ENCODE measurements at regions not wholly inside any gene's neighbourhood (a gene's known extent, or its start where the extent isn't known, plus 50 kb on each side); places are given as distances from the start of the nearest gene placed in this dataset.
A peak's percentile ranks its signal among the peaks of the same experiment; 100 is the strongest.
"Not testable (repeated sequence)": the region's sequence is repeated elsewhere in the genome, so short reads cannot be mapped to it uniquely, and the experiment has no call there.

DNA sequence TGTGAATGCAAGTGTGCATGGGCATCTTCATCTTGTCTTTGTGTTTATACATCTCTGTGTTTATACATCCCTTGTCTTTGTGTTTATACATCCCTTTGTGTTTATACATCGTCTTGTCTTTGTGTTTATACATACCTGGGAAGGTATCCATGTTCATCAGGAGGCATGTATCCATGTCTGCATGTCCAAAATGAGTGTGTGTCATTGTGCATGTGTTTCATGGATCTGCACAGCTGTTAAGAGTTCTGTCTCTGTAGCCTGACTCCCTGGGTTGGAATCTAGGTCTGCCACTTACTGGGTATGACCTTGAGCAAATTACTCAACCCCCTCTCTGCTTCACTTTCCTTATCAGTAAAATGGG, 50.1 kb upstream of the SIRPA start:
- peaks cover 3% of the 10 kb centered on the region for H3K9me3 Mint-ChIP-seq
- H3K27me3 Mint-ChIP-seq: peaks cover 17 to 29% of the 10 kb centered on the region in 2 donors
- no peak overlapping the region for H3K27ac Mint-ChIP-seq
- H3K4me1 Mint-ChIP-seq (ENCODE audit: low read depth in 2 of 2): no peaks in the 10 kb centered on the region
- no peaks in the 10 kb centered on the region for H3K36me3 Mint-ChIP-seq
- ATAC-seq: no peak
- DNase-seq (ENCODE audit: low spot score): no peak
- H3K4me3 Mint-ChIP-seq: no peak overlapping the region

DNA sequence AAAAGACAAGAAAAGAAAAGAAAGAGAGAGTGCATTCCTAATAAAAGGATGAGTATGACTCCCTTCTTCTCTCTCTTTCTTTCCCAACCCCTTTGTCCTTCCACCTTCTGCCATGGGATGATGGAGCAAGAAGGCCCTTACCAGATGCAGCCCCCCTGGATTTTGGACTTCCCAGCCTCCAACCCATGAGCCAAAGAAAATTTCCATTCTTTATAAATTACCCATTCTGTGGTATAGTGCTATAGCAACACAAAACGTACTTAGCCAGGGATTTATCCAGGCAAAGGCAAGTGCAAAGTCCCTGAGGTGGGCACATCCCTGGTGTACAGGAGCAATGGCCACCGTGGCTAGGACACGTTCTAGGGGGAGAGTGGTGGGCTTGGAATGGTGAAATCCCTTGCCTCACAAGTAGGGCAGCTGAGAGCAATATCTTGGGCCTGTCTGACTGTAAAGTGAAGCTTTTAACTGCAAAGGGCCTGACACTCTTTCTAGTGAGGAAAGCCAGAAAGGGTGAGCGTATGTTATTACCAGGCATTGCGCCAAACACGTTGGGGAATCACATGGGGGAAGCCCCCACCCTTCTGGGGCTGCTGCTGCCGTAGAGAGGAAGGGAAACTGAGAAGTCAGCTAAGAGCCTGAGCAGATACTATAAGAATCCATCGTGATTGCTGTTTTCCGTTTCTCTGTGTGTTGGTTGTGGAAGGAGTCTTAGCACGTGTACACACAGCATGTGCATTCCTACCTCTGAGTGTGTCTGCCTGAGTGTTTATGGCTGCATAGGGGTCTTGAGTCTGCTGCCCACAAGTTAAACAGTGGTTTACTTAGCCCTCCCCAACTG, 50.7 kb upstream of the SIRPA start:
- peaks cover 3% of the 10 kb centered on the region for H3K9me3 Mint-ChIP-seq
- H3K27me3 Mint-ChIP-seq: peaks cover 17 to 31% of the 10 kb centered on the region in 2 donors
- no peaks in the 10 kb centered on the region for H3K36me3 Mint-ChIP-seq
- DNase-seq (ENCODE audit: low spot score) (no peak), ATAC-seq (peak; percentile 34 to 51)
- H3K27ac Mint-ChIP-seq: no peak overlapping the region
- H3K4me1 Mint-ChIP-seq (ENCODE audit: low read depth in 2 of 2): no peaks in the 10 kb centered on the region
- H3K4me3 Mint-ChIP-seq: no peak overlapping the region

DNA sequence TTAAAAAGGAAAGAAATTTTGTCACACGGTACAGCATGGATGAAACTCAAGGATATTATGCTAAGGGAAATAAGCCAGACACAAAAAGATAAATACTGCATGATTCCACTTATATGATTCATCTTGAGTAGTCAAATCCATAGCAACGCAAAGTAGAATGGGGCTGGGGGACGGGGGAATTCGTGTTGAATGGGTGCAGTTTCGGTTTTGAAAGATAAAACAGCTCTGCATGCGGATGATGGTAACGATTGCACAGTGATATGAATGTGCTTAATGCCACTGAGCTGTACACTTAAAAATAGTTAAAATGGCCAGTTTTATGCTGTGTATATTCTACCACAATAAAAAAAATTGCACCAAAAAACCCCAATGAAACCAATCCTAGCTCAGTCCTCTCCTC, 52.9 kb upstream of the SIRPA start:
- Mint-ChIP-seq H3K4me3 (no peak overlapping the region), H3K9me3 (no peaks in the 10 kb centered on the region), H3K27me3 (peaks cover 7 to 30% of the 10 kb centered on the region in 2 donors), H3K36me3 (no peaks in the 10 kb centered on the region), H3K27ac (no peak overlapping the region), H3K4me1 (ENCODE audit: low read depth in 2 of 2) (no peaks in the 10 kb centered on the region)
- no peak for DNase-seq (ENCODE audit: low spot score)
- no peak for ATAC-seq

DNA sequence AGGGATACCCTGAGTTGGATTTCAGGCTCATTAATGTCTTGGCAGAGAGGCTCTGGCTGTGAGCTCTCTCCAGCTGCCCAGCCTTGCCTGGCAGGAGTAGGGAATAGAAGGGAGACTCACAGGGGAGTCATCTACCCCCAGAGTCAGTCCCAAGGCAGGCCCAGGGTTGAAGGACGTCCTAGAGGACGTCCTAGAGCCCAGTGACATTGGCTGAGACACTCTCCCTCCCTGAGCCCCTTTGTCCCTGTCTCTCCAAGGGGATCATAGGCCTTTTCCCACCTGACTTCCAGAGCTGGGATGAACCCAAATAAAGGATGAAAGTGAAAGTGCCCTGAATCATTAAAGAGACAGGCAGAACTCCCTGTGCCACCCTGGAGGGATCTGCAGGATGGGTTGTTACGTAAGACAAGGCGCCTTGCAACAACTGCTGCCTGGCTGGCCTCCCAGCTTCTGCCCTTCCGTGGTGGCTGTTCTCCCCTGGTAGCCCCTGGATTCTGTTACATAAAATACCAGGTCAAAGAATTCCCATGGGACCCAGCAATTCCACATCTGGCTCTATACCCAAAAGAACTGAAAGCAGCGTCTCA, 53.6 kb upstream of the SIRPA start:
- Mint-ChIP-seq H3K9me3 (no peaks in the 10 kb centered on the region), H3K4me3 (no peak overlapping the region), H3K27me3 (peaks cover 4 to 31% of the 10 kb centered on the region in 2 donors), H3K27ac (no peak overlapping the region), H3K4me1 (ENCODE audit: low read depth in 2 of 2) (no peaks in the 10 kb centered on the region), H3K36me3 (no peaks in the 10 kb centered on the region)
- DNase-seq (ENCODE audit: low spot score) (no peak), ATAC-seq (no peak)

DNA sequence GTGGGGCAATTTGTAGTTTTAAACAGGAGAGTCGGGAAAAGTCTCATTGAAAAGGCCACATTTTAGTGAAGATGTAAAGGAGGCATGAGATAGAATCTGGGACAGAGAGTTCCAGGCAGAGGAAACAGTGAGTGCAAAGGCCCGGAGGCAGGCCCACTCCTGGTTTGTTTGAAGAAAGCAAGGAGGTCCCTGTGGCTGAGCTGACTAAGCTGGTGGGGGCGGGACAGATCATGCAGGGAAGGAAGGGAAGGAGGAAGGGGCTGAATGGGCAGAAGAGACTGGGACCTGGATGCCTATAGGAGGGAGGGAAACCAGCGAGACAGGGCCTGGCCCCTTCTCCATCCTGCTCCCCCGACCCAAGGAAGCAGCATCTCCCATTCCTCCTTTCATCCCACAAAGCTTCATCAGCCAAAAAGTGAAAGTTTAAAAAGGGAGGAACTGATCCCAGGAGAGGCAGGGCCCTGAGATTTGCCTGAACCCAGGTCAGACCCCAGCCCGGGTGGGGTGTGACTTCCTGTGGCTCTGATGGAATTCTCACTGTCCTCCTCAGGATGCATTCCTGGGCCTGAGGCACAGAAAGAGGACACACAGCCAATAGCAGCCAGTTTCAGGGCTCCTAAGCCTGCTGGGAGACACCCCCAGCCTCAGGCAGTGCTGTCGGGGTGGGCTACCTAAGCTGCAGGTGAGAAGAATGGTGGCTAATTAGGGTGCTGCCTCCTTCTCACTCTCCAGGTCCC, 54.2 kb upstream of the SIRPA start:
- no peak overlapping the region for H3K27ac Mint-ChIP-seq
- H3K36me3 Mint-ChIP-seq: no peaks in the 10 kb centered on the region
- no peaks in the 10 kb centered on the region for H3K9me3 Mint-ChIP-seq
- ATAC-seq (no peak), DNase-seq (ENCODE audit: low spot score) (no peak)
- H3K27me3 Mint-ChIP-seq: peaks cover 4 to 30% of the 10 kb centered on the region in 2 donors
- no peaks in the 10 kb centered on the region for H3K4me1 Mint-ChIP-seq (ENCODE audit: low read depth in 2 of 2)
- H3K4me3 Mint-ChIP-seq: no peak overlapping the region

DNA sequence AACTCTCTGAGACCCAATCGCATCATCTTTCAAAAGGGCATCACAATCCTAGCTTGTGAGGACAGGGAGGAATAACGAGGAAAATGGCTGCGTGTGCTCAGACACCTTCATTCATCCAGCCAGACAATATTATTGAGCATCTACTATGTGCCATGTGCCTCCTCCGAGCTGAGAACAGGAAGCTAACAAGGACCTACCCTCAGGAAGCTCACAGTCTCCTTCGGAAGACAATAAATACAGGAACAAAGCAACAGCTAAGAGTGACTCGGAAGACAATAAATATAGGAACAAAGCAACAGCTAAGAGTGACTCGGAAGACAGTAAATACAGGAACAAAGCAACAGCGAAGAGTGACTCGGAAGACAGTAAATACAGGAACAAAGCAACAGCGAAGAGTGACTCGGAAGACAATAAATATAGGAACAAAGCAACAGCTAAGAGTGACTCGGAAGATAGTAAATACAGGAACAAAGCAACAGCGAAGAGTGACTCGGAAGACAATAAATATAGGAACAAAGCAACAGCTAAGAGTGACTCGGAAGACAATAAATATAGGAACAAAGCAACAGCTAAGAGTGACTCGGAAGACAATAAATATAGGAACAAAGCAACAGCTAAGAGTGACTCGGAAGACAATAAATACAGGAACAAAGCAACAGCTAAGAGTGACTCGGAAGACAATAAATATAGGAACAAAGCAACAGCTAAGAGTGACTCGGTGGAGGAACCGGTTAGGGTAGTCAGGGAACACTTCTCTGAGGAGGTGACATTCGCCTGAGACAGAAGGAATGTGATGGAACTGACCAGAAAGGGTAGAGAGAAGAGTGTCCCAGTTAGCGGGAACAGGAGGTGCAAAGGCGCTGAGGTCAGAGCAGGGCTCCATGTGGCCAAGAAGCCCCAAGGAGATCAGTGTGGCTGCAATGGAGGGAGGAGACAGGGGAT, 55.6 kb upstream of the SIRPA start:
- H3K4me3 Mint-ChIP-seq; H3K27ac Mint-ChIP-seq; DNase-seq (ENCODE audit: low spot score); ATAC-seq; H3K36me3 Mint-ChIP-seq; H3K4me1 Mint-ChIP-seq (ENCODE audit: low read depth in 2 of 2); H3K9me3 Mint-ChIP-seq: not testable (repeated sequence)
- H3K27me3 Mint-ChIP-seq: peaks cover 4 to 28% of the 10 kb centered on the region in 2 donors

DNA sequence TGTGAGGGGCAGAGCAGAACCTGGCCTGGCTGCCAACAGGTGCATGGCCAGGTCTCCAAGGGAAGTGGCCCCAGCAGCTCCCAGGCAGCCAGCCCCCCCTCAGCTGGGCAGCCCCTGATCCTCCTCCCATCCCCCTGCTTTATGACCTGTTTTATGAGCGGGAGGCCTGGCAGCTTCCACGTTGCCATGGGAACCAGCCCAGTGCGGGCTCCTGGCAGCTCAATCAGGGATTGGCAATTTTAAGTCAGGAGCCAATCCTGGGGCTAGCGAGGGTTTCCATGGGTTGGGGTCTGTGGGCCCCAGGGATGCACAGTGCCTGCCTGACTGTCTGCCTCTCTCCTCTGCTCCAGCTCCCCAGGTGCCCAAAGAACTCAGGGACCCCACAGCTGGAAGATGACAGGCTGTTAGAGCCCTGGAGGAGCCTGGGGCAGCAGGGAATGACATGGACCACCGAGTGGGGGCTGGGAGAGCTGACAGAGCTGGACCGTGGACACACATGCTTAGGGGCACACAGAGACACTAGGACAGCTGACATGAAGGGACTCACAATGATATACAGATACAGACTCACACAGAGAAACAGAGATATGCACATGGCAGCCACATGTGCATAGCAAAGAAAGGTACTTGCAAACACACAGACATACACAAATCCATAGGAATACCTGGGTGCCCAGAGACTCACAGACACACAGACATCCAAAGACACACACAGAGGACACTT, 56.5 kb upstream of the SIRPA start:
- no peak for DNase-seq (ENCODE audit: low spot score)
- H3K9me3 Mint-ChIP-seq: no peaks in the 10 kb centered on the region

DNA sequence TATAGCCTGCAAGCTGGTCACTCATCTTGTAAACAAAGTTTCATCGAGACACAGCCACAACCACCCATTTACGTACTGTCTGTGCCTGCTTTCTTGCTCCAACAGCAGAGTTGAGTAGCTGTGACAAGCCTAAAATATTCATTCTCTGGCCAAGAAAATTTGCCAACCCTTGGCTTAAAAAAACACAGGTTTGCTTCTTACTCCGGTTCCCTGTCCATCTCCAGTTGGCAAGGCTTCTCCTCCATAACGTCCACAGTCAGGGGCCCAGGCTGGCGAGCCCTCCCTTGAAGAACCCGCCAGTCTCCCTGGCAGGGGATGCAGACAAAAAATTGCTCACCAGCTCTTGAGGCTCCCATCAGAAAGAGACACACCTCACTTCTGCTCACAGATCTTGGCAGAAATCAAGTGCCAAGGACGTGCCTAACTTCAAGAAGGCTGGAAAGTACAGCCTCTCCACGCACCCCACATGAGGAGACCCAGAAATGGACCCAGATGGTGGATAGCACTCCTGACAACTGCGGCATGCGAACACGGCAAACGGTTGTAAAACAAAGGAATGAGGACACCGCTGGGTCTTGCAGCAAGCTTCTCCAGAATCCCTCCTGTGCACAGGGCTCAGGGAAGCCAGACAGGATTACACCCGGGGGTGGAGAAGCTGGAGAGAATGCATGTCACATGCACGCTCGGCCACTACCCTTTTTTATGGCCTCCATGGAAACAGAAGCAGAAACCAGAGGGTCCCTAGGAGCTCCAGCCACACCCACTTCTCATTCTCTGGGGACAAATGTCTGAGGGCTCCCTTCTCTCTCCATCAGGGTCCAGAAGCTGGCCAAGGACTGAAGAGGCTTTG, 59.8 kb upstream of the SIRPA start:
- Mint-ChIP-seq H3K27ac (no peak overlapping the region), H3K9me3 (no peaks in the 10 kb centered on the region), H3K4me3 (no peak overlapping the region), H3K36me3 (no peaks in the 10 kb centered on the region), H3K4me1 (ENCODE audit: low read depth in 2 of 2) (no peaks in the 10 kb centered on the region), H3K27me3 (peaks cover 4 to 23% of the 10 kb centered on the region in 2 donors)
- no peak for DNase-seq (ENCODE audit: low spot score)
- no peak for ATAC-seq

More for the DNA sequence above, 56.5 kb upstream of the SIRPA start:
- Mint-ChIP-seq H3K27ac (no peak overlapping the region), H3K4me3 (no peak overlapping the region), H3K27me3 (peaks cover 4 to 28% of the 10 kb centered on the region in 2 donors), H3K36me3 (no peaks in the 10 kb centered on the region), H3K4me1 (ENCODE audit: low read depth in 2 of 2) (no peaks in the 10 kb centered on the region)
- ATAC-seq: no peak

DNA sequence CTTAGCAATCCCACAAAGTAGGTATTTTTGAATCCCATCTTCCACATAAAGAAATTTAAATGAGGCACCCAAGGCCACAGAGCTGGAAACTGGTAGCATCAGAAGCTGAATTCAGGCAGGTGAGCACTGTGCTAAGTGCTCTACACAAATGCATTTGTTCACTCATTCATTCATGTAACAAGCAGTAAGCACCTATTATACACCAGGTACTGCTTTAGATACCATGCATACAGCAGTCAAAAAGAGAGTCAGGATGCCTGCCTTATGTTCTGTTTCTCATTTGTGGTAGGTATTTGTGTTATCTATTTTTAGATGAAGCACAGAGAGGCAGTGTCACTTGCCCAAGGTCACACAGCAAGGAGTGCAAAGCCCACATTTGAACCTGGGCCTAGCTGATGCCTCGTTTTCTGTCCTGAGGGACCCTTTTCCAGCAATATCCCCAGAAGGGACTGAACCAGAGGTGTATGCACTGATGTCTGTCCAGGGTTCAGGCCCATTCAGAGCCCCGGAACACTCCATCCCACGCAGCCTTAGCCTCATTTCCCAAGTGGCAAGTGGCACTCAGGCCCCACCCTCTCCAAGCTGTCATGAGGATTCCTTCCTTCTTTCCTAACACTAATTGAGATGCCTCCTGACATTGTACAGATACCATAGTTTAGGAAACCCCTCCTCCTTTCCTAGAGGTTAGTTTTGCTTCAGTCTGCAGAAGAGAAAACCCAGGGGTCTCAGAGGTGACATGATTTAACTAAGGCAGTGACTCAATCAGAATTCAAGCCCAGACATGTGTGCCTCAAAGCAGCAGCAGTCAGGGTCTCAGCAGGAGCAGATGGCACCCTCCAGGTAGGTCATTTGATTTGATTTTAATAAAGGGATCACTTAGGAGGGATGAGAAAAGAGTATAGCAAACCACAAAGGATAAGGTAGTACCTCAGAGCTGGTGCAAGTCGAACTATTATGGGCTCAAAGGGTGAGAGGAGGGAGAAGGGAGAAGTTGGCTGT, 61.2 kb upstream of the SIRPA start:
- Mint-ChIP-seq H3K27me3 (peaks cover 7 to 14% of the 10 kb centered on the region in 2 donors), H3K4me1 (ENCODE audit: low read depth in 2 of 2) (no peaks in the 10 kb centered on the region), H3K27ac (no peak overlapping the region), H3K36me3 (no peaks in the 10 kb centered on the region), H3K4me3 (no peak overlapping the region), H3K9me3 (no peaks in the 10 kb centered on the region)
- ATAC-seq (no peak), DNase-seq (ENCODE audit: low spot score) (no peak)

DNA sequence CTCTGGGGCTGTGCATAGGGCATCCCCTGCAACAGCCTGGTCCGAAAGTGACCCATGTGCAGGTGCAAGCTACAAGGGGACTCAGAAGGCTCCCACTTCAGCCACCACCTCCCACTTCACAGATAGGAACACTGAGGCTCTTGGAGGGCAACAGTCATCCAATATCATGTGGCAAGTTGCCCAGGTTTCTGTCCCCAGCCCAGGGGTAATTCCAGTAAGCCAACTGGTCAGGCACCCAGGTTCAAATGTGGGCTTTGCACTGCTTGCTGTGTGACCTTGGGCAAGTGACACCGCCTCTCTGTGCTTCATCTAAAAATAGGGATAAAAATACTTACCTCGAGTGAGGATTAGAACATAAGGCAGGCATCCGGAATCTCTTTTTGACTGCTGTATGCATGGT, 62.0 kb upstream of the SIRPA start:
- no peak overlapping the region for H3K27ac Mint-ChIP-seq
- ATAC-seq (no peak), DNase-seq (ENCODE audit: low spot score) (no peak)
- no peaks in the 10 kb centered on the region for H3K36me3 Mint-ChIP-seq
- H3K4me3 Mint-ChIP-seq: no peak overlapping the region
- no peaks in the 10 kb centered on the region for H3K4me1 Mint-ChIP-seq (ENCODE audit: low read depth in 2 of 2)
- peaks cover 10 to 12% of the 10 kb centered on the region in 2 donors for H3K27me3 Mint-ChIP-seq
- no peaks in the 10 kb centered on the region for H3K9me3 Mint-ChIP-seq

DNA sequence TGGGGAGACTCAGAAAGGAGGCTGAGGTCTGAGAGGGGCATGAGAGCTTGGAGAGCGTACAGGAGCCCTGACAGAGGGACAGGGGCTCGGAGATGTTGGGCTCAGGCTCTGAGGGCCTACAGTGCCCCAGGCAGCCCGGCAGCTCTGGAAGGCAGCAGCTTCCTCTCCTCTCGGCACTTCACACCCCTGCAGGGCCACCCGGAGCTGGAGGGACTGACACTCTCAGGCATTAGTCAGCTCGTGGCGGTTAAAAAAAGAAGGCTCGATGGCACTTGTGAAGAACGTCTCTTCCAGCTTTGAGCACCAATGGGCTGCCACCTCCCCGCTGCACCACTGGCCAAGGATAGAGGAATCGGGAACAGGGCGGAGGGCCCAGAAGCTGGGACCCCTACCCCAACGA, 62.6 kb upstream of the SIRPA start:
- DNase-seq (ENCODE audit: low spot score): no peak
- peaks cover 12 to 13% of the 10 kb centered on the region in 2 donors for H3K27me3 Mint-ChIP-seq
- H3K27ac Mint-ChIP-seq: no peak overlapping the region
- H3K36me3 Mint-ChIP-seq: no peaks in the 10 kb centered on the region
- no peaks in the 10 kb centered on the region for H3K4me1 Mint-ChIP-seq (ENCODE audit: low read depth in 2 of 2)
- ATAC-seq: no peak
- H3K4me3 Mint-ChIP-seq: no peak overlapping the region
- no peaks in the 10 kb centered on the region for H3K9me3 Mint-ChIP-seq

Measured in natural killer cell treated with Interleukin-12 subunit alpha and Interleukin-12 subunit beta and Interleukin-15 and Interleukin-18, amount 100 ng/mL, for 72 hours (primary cell).